ENCODE measurements at regions not wholly inside any gene's neighbourhood (a gene's known extent, or its start where the extent isn't known, plus 50 kb on each side); places are given as distances from the start of the nearest gene placed in this dataset.
"Not testable (repeated sequence)": the region's sequence is repeated elsewhere in the genome, so short reads cannot be mapped to it uniquely, and the experiment has no call there.

DNA sequence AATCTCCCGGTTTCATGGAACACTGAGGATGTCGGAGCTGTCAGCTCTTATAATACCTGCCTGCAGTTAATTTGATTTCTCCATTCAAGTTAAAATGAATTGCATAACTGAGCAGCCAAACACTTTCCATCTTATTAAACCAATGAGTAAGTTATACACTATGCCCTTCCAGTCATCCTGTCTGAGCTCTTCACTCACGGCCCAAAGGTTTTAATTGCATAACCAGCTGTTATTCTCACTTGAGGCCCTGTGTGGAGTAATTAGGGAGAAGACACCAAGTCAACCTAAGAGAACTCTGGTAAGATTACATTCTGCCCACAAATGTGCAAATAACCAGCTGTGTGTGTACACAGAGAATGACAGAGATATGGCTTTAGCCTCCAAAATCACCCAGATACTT is 303.5 kb downstream of the TBC1D4 start:
- Histone ChIP-seq H3K4me1 (ENCODE audit: control insufficient read depth in 2 of 2, insufficient read depth in 2 of 2, low read length in 2 of 2) (no peaks in the 10 kb centered on the region), H3K9ac (ENCODE audit: low read depth in 1 of 2, low read length in 2 of 2) (no peak overlapping the region), H3K4me3 (ENCODE audit: low read length in 2 of 2) (no peak overlapping the region), H3K36me3 (ENCODE audit: control insufficient read depth in 2 of 2, insufficient read depth in 2 of 2, low read length in 2 of 2) (no peaks in the 10 kb centered on the region), H3K9me3 (ENCODE audit: control insufficient read depth in 2 of 2, low read length in 2 of 2) (no peaks in the 10 kb centered on the region), H3K27ac (ENCODE audit: low read depth in 2 of 2, low read length in 2 of 2) (no peak overlapping the region), H3K27me3 (ENCODE audit: control insufficient read depth in 2 of 2, insufficient read depth in 2 of 2, low read length in 2 of 2) (no peaks in the 10 kb centered on the region)

DNA sequence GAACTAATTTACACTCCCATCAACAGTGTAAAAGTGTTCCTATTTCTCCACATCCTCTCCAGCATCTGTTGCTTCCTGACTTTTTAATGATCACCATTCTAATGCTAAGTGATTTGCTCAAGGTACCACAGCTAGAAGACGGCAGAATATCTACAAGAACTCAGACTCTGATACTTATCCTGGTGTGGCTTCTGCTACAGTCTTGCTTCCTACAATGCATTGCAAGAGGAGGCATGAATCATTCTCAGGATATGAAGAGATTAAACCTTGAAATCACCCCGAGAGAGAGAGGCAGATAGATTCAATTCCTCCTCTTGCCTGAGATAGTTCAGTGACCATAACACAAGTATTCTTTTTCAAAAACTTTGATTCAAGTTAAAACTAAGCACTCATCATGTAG is 306.4 kb downstream of the TBC1D4 start:
- H3K4me1 ChIP-seq (ENCODE audit: control insufficient read depth in 2 of 2, insufficient read depth in 2 of 2, low read length in 2 of 2), result no peaks in the 10 kb centered on the region
- no peak overlapping the region for H3K9ac ChIP-seq (ENCODE audit: low read depth in 1 of 2, low read length in 2 of 2)
- no peaks in the 10 kb centered on the region for H3K9me3 ChIP-seq (ENCODE audit: control insufficient read depth in 2 of 2, low read length in 2 of 2)
- H3K4me3 ChIP-seq (ENCODE audit: low read length in 2 of 2), result no peak overlapping the region
- H3K27me3 ChIP-seq (ENCODE audit: control insufficient read depth in 2 of 2, insufficient read depth in 2 of 2, low read length in 2 of 2), result no peaks in the 10 kb centered on the region
- H3K36me3 ChIP-seq (ENCODE audit: control insufficient read depth in 2 of 2, insufficient read depth in 2 of 2, low read length in 2 of 2), result no peaks in the 10 kb centered on the region
- no peak overlapping the region for H3K27ac ChIP-seq (ENCODE audit: low read depth in 2 of 2, low read length in 2 of 2)

DNA sequence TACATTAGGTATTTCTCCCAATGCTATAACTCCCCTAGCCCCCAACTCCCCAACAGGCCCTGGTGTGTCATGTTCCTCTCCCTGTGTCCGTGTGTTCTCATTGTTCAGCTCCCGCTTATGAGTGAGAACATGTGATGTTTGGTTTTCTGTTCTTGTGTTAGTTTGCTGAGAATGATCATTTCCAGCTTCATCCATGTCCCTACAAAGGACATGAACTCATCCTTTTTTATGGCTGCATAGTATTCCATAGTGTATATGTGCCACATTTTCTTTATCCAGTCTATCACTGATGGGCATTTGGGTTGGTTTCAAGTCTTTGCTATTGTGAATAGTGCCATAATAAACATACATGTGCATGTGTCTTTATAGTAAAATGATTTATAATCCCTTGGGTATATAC is 306.9 kb downstream of the TBC1D4 start:
- H3K27ac ChIP-seq (ENCODE audit: low read depth in 2 of 2, low read length in 2 of 2); H3K4me1 ChIP-seq (ENCODE audit: control insufficient read depth in 2 of 2, insufficient read depth in 2 of 2, low read length in 2 of 2); H3K4me3 ChIP-seq (ENCODE audit: low read length in 2 of 2); H3K27me3 ChIP-seq (ENCODE audit: control insufficient read depth in 2 of 2, insufficient read depth in 2 of 2, low read length in 2 of 2); H3K9ac ChIP-seq (ENCODE audit: low read depth in 1 of 2, low read length in 2 of 2); H3K9me3 ChIP-seq (ENCODE audit: control insufficient read depth in 2 of 2, low read length in 2 of 2); H3K36me3 ChIP-seq (ENCODE audit: control insufficient read depth in 2 of 2, insufficient read depth in 2 of 2, low read length in 2 of 2): not testable (repeated sequence)

DNA sequence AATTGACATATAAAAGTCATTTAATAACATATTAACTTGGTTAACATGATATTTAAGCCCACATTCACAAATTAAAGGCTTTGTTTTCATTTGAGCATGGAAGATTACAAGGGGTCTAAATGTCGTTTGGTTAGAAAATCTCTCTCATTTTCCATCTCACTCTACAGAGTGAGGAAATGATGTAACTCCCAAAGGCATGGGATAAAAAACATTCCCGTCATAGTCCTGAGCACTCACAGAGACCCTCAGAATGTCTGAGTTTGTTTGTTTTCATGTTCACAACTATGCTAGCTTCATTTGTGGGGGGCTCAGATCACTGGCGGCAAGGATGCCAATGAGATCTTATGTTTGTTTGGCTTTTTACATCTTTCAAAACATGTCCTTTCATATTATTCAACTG is 307.5 kb downstream of the TBC1D4 start:
- H3K4me3 ChIP-seq (ENCODE audit: low read length in 2 of 2), result no peak overlapping the region
- no peaks in the 10 kb centered on the region for H3K27me3 ChIP-seq (ENCODE audit: control insufficient read depth in 2 of 2, insufficient read depth in 2 of 2, low read length in 2 of 2)
- no peak overlapping the region for H3K27ac ChIP-seq (ENCODE audit: low read depth in 2 of 2, low read length in 2 of 2)
- no peaks in the 10 kb centered on the region for H3K36me3 ChIP-seq (ENCODE audit: control insufficient read depth in 2 of 2, insufficient read depth in 2 of 2, low read length in 2 of 2)
- no peak overlapping the region for H3K9ac ChIP-seq (ENCODE audit: low read depth in 1 of 2, low read length in 2 of 2)
- H3K4me1 ChIP-seq (ENCODE audit: control insufficient read depth in 2 of 2, insufficient read depth in 2 of 2, low read length in 2 of 2), result no peaks in the 10 kb centered on the region
- no peaks in the 10 kb centered on the region for H3K9me3 ChIP-seq (ENCODE audit: control insufficient read depth in 2 of 2, low read length in 2 of 2)

DNA sequence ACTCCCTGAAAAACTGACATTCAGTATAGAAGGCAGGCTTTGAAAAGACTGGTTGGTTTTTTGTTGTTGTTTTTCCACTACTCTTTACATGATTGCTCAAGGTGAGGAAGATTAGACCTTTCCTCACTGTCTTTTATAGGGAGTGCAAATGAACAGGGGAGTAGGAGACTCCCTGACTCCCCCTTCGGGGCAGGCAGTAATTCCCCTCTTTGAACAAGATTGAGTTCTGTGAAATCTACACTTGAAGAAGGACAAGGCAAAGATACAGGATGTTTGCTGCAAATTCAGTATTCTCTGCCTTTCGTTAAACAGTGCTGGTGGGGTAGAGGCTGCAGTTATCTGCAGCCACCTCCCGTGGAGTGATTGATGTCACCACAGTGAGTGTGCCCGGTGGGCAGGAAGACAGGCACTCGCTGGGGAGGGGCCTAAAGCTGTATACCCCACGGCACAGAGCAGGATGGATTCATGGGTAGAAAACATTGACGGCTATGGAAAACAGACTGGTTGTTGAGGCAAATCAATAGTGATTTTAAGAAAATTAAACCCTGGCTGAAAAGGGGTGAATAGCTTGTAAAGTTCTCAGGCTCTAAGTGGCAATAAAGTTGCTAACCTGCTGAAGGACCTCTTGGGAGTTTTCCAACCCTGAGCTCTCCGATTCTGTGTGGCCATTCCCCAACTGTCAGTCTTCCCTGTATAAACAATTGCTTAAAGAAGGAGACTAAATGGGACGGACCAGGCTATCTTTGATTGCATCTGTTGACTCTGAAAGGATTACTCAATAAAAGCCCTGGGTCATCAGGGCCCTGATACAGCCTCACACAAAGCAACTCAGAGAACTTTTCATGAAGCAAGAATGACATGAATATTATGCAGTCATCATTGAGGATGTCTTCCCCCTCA is 308.3 kb downstream of the TBC1D4 start:
- Histone ChIP-seq H3K4me1 (ENCODE audit: control insufficient read depth in 2 of 2, insufficient read depth in 2 of 2, low read length in 2 of 2) (no peaks in the 10 kb centered on the region), H3K27me3 (ENCODE audit: control insufficient read depth in 2 of 2, insufficient read depth in 2 of 2, low read length in 2 of 2) (no peaks in the 10 kb centered on the region), H3K9ac (ENCODE audit: low read depth in 1 of 2, low read length in 2 of 2) (no peak overlapping the region), H3K9me3 (ENCODE audit: control insufficient read depth in 2 of 2, low read length in 2 of 2) (no peaks in the 10 kb centered on the region), H3K4me3 (ENCODE audit: low read length in 2 of 2) (no peak overlapping the region), H3K27ac (ENCODE audit: low read depth in 2 of 2, low read length in 2 of 2) (no peak overlapping the region), H3K36me3 (ENCODE audit: control insufficient read depth in 2 of 2, insufficient read depth in 2 of 2, low read length in 2 of 2) (no peaks in the 10 kb centered on the region)

GRCh38 chr13:75170311-75170710 is 311.7 kb downstream of the TBC1D4 start:
- Histone ChIP-seq H3K9ac (ENCODE audit: low read depth in 1 of 2, low read length in 2 of 2) (no peak overlapping the region), H3K4me3 (ENCODE audit: low read length in 2 of 2) (no peak overlapping the region), H3K27ac (ENCODE audit: low read depth in 2 of 2, low read length in 2 of 2) (no peak overlapping the region), H3K27me3 (ENCODE audit: control insufficient read depth in 2 of 2, insufficient read depth in 2 of 2, low read length in 2 of 2) (no peaks in the 10 kb centered on the region), H3K9me3 (ENCODE audit: control insufficient read depth in 2 of 2, low read length in 2 of 2) (no peaks in the 10 kb centered on the region), H3K36me3 (ENCODE audit: control insufficient read depth in 2 of 2, insufficient read depth in 2 of 2, low read length in 2 of 2) (no peaks in the 10 kb centered on the region), H3K4me1 (ENCODE audit: control insufficient read depth in 2 of 2, insufficient read depth in 2 of 2, low read length in 2 of 2) (no peaks in the 10 kb centered on the region)

- Histone ChIP-seq H3K9me3 (ENCODE audit: control insufficient read depth in 2 of 2, low read length in 2 of 2) (no peaks in the 10 kb centered on the region), H3K9ac (ENCODE audit: low read depth in 1 of 2, low read length in 2 of 2) (no peak overlapping the region), H3K4me3 (ENCODE audit: low read length in 2 of 2) (no peak overlapping the region), H3K4me1 (ENCODE audit: control insufficient read depth in 2 of 2, insufficient read depth in 2 of 2, low read length in 2 of 2) (no peaks in the 10 kb centered on the region), H3K27me3 (ENCODE audit: control insufficient read depth in 2 of 2, insufficient read depth in 2 of 2, low read length in 2 of 2) (no peaks in the 10 kb centered on the region), H3K27ac (ENCODE audit: low read depth in 2 of 2, low read length in 2 of 2) (no peak overlapping the region), H3K36me3 (ENCODE audit: control insufficient read depth in 2 of 2, insufficient read depth in 2 of 2, low read length in 2 of 2) (no peaks in the 10 kb centered on the region)
Measured at GRCh38 chr13:75165543-75166230, 316.3 kb downstream of the TBC1D4 start.

DNA sequence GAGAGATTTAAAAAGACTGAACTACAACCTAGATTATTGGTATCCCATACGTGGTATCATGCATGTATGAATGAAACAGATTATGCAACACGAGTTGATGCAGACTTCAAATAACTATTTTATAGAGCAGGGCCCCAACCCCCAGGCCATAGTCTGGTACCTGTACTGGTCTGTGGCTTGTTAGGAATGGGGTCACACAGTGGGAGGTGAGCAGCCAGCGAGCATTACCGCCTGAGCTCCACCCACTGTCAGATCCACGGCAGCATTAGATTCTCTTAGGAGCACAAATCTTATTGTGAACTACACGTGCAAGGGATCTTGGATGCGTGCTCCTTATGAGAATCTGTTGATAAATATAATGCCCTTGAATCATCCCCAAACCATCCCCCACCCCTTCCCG is 320.2 kb downstream of the TBC1D4 start:
- H3K27me3 ChIP-seq (ENCODE audit: control insufficient read depth in 2 of 2, insufficient read depth in 2 of 2, low read length in 2 of 2), result no peaks in the 10 kb centered on the region
- H3K27ac ChIP-seq (ENCODE audit: low read depth in 2 of 2, low read length in 2 of 2), result no peak overlapping the region
- H3K9me3 ChIP-seq (ENCODE audit: control insufficient read depth in 2 of 2, low read length in 2 of 2), result no peaks in the 10 kb centered on the region
- no peak overlapping the region for H3K9ac ChIP-seq (ENCODE audit: low read depth in 1 of 2, low read length in 2 of 2)
- H3K4me1 ChIP-seq (ENCODE audit: control insufficient read depth in 2 of 2, insufficient read depth in 2 of 2, low read length in 2 of 2), result no peaks in the 10 kb centered on the region
- no peaks in the 10 kb centered on the region for H3K36me3 ChIP-seq (ENCODE audit: control insufficient read depth in 2 of 2, insufficient read depth in 2 of 2, low read length in 2 of 2)
- H3K4me3 ChIP-seq (ENCODE audit: low read length in 2 of 2), result no peak overlapping the region

GRCh38 chr13:75160984-75161383 is 321.0 kb downstream of the TBC1D4 start:
- H3K9me3 ChIP-seq (ENCODE audit: control insufficient read depth in 2 of 2, low read length in 2 of 2), result no peaks in the 10 kb centered on the region
- no peak overlapping the region for H3K27ac ChIP-seq (ENCODE audit: low read depth in 2 of 2, low read length in 2 of 2)
- no peaks in the 10 kb centered on the region for H3K36me3 ChIP-seq (ENCODE audit: control insufficient read depth in 2 of 2, insufficient read depth in 2 of 2, low read length in 2 of 2)
- H3K4me3 ChIP-seq (ENCODE audit: low read length in 2 of 2), result no peak overlapping the region
- no peaks in the 10 kb centered on the region for H3K4me1 ChIP-seq (ENCODE audit: control insufficient read depth in 2 of 2, insufficient read depth in 2 of 2, low read length in 2 of 2)
- H3K27me3 ChIP-seq (ENCODE audit: control insufficient read depth in 2 of 2, insufficient read depth in 2 of 2, low read length in 2 of 2), result no peaks in the 10 kb centered on the region
- no peak overlapping the region for H3K9ac ChIP-seq (ENCODE audit: low read depth in 1 of 2, low read length in 2 of 2)

DNA sequence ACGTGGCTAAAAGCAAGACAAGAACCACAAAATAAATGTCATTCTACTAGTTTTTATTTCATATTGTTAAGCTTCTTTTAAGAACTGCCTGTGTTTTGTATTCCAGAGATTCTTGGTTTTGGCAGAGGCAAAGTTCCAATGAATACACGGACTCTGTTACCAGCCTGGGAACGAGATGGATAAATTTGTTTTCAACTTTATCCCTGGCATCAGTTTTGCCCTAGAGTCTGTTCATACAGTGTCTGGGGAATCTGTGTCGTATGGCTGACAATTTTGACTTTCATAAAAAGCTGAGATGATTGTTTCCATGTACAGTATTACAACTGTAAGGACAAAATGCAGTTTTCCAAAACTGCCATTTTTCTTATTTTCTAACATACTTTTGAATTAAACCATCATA is 327.6 kb downstream of the TBC1D4 start:
- Histone ChIP-seq H3K9ac (ENCODE audit: low read depth in 1 of 2, low read length in 2 of 2) (no peak overlapping the region), H3K4me3 (ENCODE audit: low read length in 2 of 2) (no peak overlapping the region), H3K36me3 (ENCODE audit: control insufficient read depth in 2 of 2, insufficient read depth in 2 of 2, low read length in 2 of 2) (no peaks in the 10 kb centered on the region), H3K27ac (ENCODE audit: low read depth in 2 of 2, low read length in 2 of 2) (no peak overlapping the region), H3K27me3 (ENCODE audit: control insufficient read depth in 2 of 2, insufficient read depth in 2 of 2, low read length in 2 of 2) (no peaks in the 10 kb centered on the region), H3K9me3 (ENCODE audit: control insufficient read depth in 2 of 2, low read length in 2 of 2) (no peaks in the 10 kb centered on the region), H3K4me1 (ENCODE audit: control insufficient read depth in 2 of 2, insufficient read depth in 2 of 2, low read length in 2 of 2) (no peaks in the 10 kb centered on the region)

Data from mucosa of rectum (tissue), 2 donors.